ENCODE measurements at regions not wholly inside any gene's neighbourhood (a gene's known extent, or its start where the extent isn't known, plus 50 kb on each side); places are given as distances from the start of the nearest gene placed in this dataset.

GRCh38 chr13:60757501-60758215 is 360.6 kb downstream of the TDRD3 start:
- no peak for DNase-seq

GRCh38 chr13:60756306-60756705 is 359.3 kb downstream of the TDRD3 start:
- no peak for DNase-seq

- DNase-seq, result no peak
Observed at GRCh38 chr13:60755380-60756163, 358.6 kb downstream of the TDRD3 start.

GRCh38 chr13:60754211-60755090 is 357.4 kb downstream of the TDRD3 start:
- no peak for DNase-seq

GRCh38 chr13:60753641-60754040 is 356.6 kb downstream of the TDRD3 start:
- DNase-seq, result no peak

- DNase-seq, result no peak
Observed at GRCh38 chr13:60745343-60745742, 348.3 kb downstream of the TDRD3 start.

GRCh38 chr13:60733933-60734332 is 336.9 kb downstream of the TDRD3 start:
- DNase-seq, result no peak

- DNase-seq, result no peak
Observed at GRCh38 chr13:60727140-60727539, 330.1 kb downstream of the TDRD3 start.

- DNase-seq, result no peak
Observed at GRCh38 chr13:60721063-60721462, 324.0 kb downstream of the TDRD3 start.

GRCh38 chr13:60720590-60720989 is 323.6 kb downstream of the TDRD3 start:
- no peak for DNase-seq

- no peak for DNase-seq
Observed at GRCh38 chr13:60716313-60716712, 319.3 kb downstream of the TDRD3 start.

GRCh38 chr13:60707878-60708277 is 310.9 kb downstream of the TDRD3 start:
- DNase-seq, result no peak

GRCh38 chr13:60701895-60702294 is 304.9 kb downstream of the TDRD3 start:
- DNase-seq, result no peak

- no peak for DNase-seq
Observed at GRCh38 chr13:60700994-60701393, 304.0 kb downstream of the TDRD3 start.

- DNase-seq, result no peak
Observed at GRCh38 chr13:60699636-60700035, 302.6 kb downstream of the TDRD3 start.

GRCh38 chr13:60696602-60697001 is 299.6 kb downstream of the TDRD3 start:
- no peak for DNase-seq

GRCh38 chr13:60691268-60691667 is 294.2 kb downstream of the TDRD3 start:
- DNase-seq, result no peak

- DNase-seq, result no peak
Observed at GRCh38 chr13:60690604-60691003, 293.6 kb downstream of the TDRD3 start.

GRCh38 chr13:60689571-60689970 is 292.6 kb downstream of the TDRD3 start:
- DNase-seq, result no peak

- DNase-seq, result no peak
Observed at GRCh38 chr13:60689076-60689475, 292.1 kb downstream of the TDRD3 start.

GRCh38 chr13:60679928-60680694 is 283.1 kb downstream of the TDRD3 start:
- DNase-seq, result no peak

GRCh38 chr13:60679131-60679530 is 282.1 kb downstream of the TDRD3 start:
- no peak for DNase-seq

GRCh38 chr13:60671386-60671785 is 274.4 kb downstream of the TDRD3 start:
- no peak for DNase-seq
